Neural progenitor cell (in vitro differentiated cells): ENCODE measurements at regions not wholly inside any gene's neighbourhood (a gene's known extent, or its start where the extent isn't known, plus 50 kb on each side); places are given as distances from the start of the nearest gene placed in this dataset.

Source experiments
- EZH2 ChIP-seq: fragments of 200-600 bp; sonication (generic); IDR thresholded peaks from 2 replicates; pipeline ENCODE4 v1.6.1; 2017; ENCODE audit warnings: antibody characterized with exemption, mild to moderate bottlenecking, moderate library complexity
- TF ChIP-seq, protein P1 (sequence below): fragments of 200-600 bp; sonication (generic); IDR thresholded peaks from 2 replicates; pipeline ENCODE4 v1.5.1; 2017; ENCODE audit warnings: antibody characterized with exemption, mild to moderate bottlenecking

- TF ChIP-seq, protein P1, sequence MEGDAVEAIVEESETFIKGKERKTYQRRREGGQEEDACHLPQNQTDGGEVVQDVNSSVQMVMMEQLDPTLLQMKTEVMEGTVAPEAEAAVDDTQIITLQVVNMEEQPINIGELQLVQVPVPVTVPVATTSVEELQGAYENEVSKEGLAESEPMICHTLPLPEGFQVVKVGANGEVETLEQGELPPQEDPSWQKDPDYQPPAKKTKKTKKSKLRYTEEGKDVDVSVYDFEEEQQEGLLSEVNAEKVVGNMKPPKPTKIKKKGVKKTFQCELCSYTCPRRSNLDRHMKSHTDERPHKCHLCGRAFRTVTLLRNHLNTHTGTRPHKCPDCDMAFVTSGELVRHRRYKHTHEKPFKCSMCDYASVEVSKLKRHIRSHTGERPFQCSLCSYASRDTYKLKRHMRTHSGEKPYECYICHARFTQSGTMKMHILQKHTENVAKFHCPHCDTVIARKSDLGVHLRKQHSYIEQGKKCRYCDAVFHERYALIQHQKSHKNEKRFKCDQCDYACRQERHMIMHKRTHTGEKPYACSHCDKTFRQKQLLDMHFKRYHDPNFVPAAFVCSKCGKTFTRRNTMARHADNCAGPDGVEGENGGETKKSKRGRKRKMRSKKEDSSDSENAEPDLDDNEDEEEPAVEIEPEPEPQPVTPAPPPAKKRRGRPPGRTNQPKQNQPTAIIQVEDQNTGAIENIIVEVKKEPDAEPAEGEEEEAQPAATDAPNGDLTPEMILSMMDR = no peak
- no peak for TF ChIP-seq EZH2
Observed at GRCh38 chr3:187963003-187963676, 190.8 kb upstream of the LPP start.
